Astrocyte (in vitro differentiated cells and primary cell): ENCODE measurements at regions not wholly inside any gene's neighbourhood (a gene's known extent, or its start where the extent isn't known, plus 50 kb on each side); places are given as distances from the start of the nearest gene placed in this dataset.

ENCODE experiments used
- CTCF ChIP-seq: IDR thresholded peaks from 2 replicates; pipeline ENCODE4 v1.5.1; 2011; ENCODE audit warnings: low read depth, mild to moderate bottlenecking, inconsistent platforms, low read length, moderate library complexity; ENCODE audit not compliant: insufficient read depth
- EZH2 ChIP-seq: IDR thresholded peaks from 2 replicates; pipeline ENCODE4 v1.6.1; 2012; ENCODE audit warnings: mild to moderate bottlenecking, low read length, inconsistent platforms; ENCODE audit not compliant: insufficient read depth

- TF ChIP-seq CTCF (no peak), EZH2 (no peak)
Observed at GRCh38 chr11:21723678-21724077, 469.2 kb upstream of the ANO5 start.
